ENCODE measurements at regions not wholly inside any gene's neighbourhood (a gene's known extent, or its start where the extent isn't known, plus 50 kb on each side); places are given as distances from the start of the nearest gene placed in this dataset.

DNA sequence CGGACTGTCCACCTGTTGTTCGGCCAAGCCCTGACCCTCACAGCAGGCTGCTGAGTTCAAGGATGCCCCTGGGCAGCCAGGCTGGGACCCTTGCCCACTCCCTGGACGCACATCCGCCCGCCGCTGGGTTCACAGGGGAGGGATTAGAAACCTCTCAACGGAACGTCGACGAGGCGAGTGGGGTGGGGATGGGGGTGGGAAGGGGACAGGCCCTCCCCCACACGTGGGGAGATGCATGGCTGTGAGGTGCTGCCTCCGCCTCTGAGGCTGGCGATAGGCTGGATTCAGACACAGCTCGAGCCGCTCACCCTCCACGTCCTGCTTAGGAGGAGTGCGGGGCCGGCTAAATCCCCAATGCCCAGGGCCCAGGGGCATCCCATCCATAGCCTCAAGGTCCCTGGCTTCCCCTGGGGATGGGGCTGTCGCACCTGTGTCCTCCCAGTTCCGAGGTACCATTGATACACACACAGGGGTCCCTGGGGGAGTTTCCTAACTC lies 90.6 kb upstream of the BHLHE23 start:
- H3K36me3 ChIP-seq (ENCODE audit: insufficient read depth, low read length): no peaks in the 10 kb centered on the region
- no peak overlapping the region for H3K27ac ChIP-seq (ENCODE audit: low read depth, low read length)
- peaks cover 53% of the 10 kb centered on the region for H3K27me3 ChIP-seq (ENCODE audit: insufficient read depth, low read length)
- H3K4me3 ChIP-seq (ENCODE audit: low read depth, low read length): no peak overlapping the region
- no peaks in the 10 kb centered on the region for H3K79me2 ChIP-seq (ENCODE audit: control insufficient read depth, insufficient read depth, low read length, unreplicated experiment)
- no peaks in the 10 kb centered on the region for H3K4me1 ChIP-seq (ENCODE audit: control insufficient read depth, insufficient read depth, low read length, unreplicated experiment)
- H2AFZ ChIP-seq (ENCODE audit: low read length, unreplicated experiment): no peak overlapping the region

DNA sequence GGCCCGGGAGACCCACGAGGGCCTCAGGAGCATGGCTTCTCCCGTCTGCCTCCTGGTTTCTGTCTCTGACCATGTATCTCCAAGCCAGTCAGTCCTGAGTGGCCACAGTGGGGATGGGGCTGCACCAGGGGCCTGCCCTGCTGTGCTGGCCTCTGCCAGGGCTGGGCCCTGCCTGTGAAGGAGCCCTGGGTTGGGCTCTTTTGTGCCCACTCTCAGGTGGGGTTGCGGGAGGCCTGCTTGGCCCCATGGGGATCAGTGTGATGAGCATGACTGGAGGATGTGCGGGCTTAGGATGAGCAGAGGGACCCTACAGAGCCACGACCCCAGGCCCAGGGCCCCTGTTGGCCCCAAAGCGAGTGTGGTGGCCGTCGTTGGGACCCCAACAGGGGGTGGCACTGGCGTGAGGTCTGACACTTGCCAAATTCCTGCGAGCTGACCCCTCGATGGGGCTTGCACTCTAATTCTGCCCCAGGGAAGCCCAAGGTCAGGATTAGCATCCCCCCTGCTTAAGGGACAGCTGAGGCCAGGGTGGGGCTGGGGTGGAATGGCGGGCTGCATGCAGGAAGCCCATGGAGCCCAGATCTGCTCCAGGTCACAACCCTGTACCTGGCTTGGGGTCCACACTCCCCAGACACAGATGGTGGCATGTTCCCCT lies 90.0 kb upstream of the BHLHE23 start:
- no peak overlapping the region for H3K4me3 ChIP-seq (ENCODE audit: low read depth, low read length)

DNA sequence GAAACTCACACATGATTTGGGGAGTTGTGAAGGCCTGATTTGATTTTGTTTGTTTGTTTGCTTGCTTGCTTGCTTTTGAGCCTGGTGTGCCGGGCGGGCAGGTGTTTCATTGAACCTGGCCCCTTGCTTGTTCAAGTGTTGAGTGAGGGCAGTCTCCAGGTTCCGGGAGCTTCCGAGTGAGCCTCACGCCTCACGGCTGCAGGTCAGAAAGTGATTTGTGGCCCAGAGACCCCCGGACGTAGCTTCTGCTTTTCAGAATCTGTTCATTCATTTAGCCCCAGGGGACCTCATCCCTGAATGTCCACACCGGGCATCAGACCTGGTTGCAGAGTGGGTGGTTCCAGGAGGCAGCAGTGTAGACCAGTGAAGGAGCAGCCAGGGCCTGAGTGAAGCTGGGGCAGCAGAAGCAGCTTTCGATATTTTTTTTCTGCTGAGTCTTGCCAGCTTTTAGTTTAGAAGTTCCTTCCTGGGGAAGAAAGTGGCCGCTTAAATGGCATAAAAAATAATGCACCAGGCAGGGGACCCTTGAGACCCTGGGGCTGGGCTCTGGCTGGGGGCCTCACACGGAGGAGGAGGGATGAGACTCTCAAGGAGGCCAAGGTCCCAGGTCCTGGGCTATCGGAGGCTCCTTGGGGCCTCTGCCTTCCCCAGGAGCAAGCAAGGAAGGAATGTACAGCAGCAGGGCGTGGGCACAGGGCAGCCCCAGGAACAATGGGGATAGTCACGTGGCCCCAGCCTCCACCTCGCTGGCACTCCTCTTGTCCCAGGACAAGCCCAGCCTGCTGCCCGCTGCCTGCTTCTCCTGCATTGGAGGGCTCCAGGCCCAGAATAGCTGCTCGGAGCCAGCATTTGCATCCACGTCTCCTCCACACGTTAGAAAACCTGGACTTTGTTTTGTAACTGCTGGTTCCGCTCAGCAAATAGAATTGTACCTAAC lies 89.2 kb upstream of the BHLHE23 start:
- H3K4me1 ChIP-seq (ENCODE audit: control insufficient read depth, insufficient read depth, low read length, unreplicated experiment): no peaks in the 10 kb centered on the region
- no peak overlapping the region for H3K4me3 ChIP-seq (ENCODE audit: low read depth, low read length)
- H3K27ac ChIP-seq (ENCODE audit: low read depth, low read length): no peak overlapping the region
- peaks cover 67% of the 10 kb centered on the region for H3K27me3 ChIP-seq (ENCODE audit: insufficient read depth, low read length)
- no peaks in the 10 kb centered on the region for H3K36me3 ChIP-seq (ENCODE audit: insufficient read depth, low read length)
- H3K79me2 ChIP-seq (ENCODE audit: control insufficient read depth, insufficient read depth, low read length, unreplicated experiment): no peaks in the 10 kb centered on the region
- H2AFZ ChIP-seq (ENCODE audit: low read length, unreplicated experiment): no peak overlapping the region

More for the DNA sequence above, 90.0 kb upstream of the BHLHE23 start:
- Histone ChIP-seq H3K27ac (ENCODE audit: low read depth, low read length) (no peak overlapping the region), H3K79me2 (ENCODE audit: control insufficient read depth, insufficient read depth, low read length, unreplicated experiment) (no peaks in the 10 kb centered on the region), H3K36me3 (ENCODE audit: insufficient read depth, low read length) (no peaks in the 10 kb centered on the region), H3K4me1 (ENCODE audit: control insufficient read depth, insufficient read depth, low read length, unreplicated experiment) (no peaks in the 10 kb centered on the region), H2AFZ (ENCODE audit: low read length, unreplicated experiment) (no peak overlapping the region), H3K27me3 (ENCODE audit: insufficient read depth, low read length) (peaks cover 58% of the 10 kb centered on the region)

DNA sequence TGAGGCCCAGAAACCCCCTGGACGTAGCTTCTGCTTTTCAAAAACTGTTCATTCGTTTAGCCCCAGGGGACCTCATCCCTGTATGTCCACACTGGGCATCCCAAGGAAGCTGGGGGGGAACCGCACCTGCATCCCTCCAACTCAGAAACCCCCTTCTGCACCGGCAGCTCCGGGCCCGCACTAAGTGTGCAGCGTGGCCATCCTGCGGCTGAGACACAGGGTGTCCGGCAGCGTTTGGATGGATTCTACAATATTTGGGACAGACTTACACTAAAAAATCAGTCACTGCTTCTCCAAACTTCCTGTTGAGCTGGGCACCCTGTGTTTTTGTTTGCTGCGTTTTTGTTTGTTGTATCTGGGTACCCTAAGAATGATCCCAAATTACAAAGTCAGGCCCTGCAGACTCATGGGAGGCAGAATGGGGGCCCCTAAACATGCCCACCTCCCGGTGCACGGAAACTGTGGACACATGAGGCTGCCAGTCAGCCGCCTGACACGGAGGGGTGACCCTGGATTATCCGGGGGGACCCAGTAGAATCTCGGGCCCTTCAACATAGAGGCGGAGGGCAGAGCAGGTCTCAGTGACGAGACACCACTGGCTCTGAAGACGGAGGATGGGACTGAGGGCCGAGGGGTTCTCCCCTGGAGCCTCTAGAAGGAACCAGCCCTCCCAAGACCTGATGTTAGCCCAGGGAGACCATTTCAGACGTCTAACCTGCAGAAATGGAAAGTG lies 88.2 kb upstream of the BHLHE23 start:
- no peaks in the 10 kb centered on the region for H3K79me2 ChIP-seq (ENCODE audit: control insufficient read depth, insufficient read depth, low read length, unreplicated experiment)
- H3K27ac ChIP-seq (ENCODE audit: low read depth, low read length): no peak overlapping the region
- no peaks in the 10 kb centered on the region for H3K36me3 ChIP-seq (ENCODE audit: insufficient read depth, low read length)
- peaks cover 72% of the 10 kb centered on the region for H3K27me3 ChIP-seq (ENCODE audit: insufficient read depth, low read length)
- H3K4me1 ChIP-seq (ENCODE audit: control insufficient read depth, insufficient read depth, low read length, unreplicated experiment): no peaks in the 10 kb centered on the region
- H2AFZ ChIP-seq (ENCODE audit: low read length, unreplicated experiment): no peak overlapping the region
- no peak overlapping the region for H3K4me3 ChIP-seq (ENCODE audit: low read depth, low read length)

DNA sequence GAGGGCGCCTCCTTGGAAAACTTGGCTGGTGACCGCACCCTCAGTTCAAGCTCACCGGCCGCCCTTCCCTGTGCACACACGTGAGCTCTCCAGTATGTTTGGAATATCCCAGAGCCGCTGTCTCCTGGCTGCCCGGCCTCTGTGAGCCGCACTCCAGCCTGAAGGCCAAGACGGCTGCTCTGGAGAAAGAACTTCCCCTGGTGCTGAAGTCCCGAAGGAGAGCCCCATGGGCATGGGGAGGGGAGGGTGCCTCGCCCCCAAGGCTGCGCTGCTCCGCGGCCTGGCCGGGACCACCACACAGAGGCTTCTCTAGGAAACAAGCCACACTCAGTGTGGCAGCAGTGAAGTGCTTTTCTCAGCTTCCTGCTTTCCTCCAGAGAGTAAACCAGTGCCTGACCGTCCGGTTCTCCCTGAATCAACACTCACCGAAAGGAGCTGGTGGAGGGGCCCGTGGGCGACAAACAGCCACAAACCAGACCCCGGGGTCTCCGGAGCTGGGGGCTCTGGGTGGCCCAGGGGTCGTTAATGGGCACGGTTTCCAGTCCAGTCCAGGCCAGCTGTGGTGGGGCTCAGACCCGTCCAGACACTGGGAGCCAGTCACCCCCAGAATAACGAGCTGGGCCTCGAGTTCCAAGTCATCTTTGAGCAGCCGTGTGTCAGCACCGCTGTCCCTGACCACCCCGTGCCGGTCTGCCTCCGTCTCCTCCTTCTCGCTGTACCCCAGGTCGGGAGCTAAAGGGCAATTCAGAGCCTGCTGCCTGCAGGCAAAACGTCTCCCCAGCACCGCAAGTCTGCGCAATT lies 87.4 kb upstream of the BHLHE23 start:
- Histone ChIP-seq H3K4me3 (ENCODE audit: low read depth, low read length) (no peak overlapping the region), H3K79me2 (ENCODE audit: control insufficient read depth, insufficient read depth, low read length, unreplicated experiment) (no peaks in the 10 kb centered on the region), H3K36me3 (ENCODE audit: insufficient read depth, low read length) (no peaks in the 10 kb centered on the region), H3K27ac (ENCODE audit: low read depth, low read length) (no peak overlapping the region), H3K4me1 (ENCODE audit: control insufficient read depth, insufficient read depth, low read length, unreplicated experiment) (no peaks in the 10 kb centered on the region), H3K27me3 (ENCODE audit: insufficient read depth, low read length) (peaks cover 64% of the 10 kb centered on the region), H2AFZ (ENCODE audit: low read length, unreplicated experiment) (no peak overlapping the region)

DNA sequence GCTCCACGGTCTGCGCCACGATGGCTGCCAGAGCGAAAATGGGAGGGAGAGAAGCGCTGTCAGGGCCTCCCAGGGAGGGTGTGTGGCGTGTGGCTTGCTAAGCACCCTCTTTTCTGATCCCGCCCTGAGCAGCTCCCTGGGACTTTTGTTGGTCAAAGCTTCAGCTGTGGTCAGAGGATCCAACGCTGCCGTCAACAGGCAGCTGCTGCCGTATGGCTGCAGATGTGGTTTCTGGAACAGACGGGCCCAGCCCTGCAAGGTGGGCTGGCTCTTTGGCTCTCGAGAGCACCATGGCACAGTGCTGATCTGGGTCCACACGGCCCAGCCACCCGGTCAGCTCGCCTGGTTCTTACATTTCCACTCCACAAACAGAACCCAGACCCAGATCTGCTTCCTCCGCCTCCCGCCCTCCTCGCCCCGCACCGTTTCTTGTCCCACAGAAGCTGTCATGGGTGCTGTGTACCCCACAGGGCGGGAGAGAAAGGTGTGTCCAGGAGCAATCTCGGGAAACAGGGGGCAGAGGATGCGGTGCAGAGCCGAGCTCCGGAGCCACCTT lies 86.0 kb upstream of the BHLHE23 start:
- Histone ChIP-seq H3K4me1 (ENCODE audit: control insufficient read depth, insufficient read depth, low read length, unreplicated experiment) (no peaks in the 10 kb centered on the region), H3K79me2 (ENCODE audit: control insufficient read depth, insufficient read depth, low read length, unreplicated experiment) (no peaks in the 10 kb centered on the region), H3K4me3 (ENCODE audit: low read depth, low read length) (no peak overlapping the region), H3K27ac (ENCODE audit: low read depth, low read length) (no peak overlapping the region), H2AFZ (ENCODE audit: low read length, unreplicated experiment) (no peak overlapping the region), H3K27me3 (ENCODE audit: insufficient read depth, low read length) (peaks cover 67% of the 10 kb centered on the region), H3K36me3 (ENCODE audit: insufficient read depth, low read length) (no peaks in the 10 kb centered on the region)

DNA sequence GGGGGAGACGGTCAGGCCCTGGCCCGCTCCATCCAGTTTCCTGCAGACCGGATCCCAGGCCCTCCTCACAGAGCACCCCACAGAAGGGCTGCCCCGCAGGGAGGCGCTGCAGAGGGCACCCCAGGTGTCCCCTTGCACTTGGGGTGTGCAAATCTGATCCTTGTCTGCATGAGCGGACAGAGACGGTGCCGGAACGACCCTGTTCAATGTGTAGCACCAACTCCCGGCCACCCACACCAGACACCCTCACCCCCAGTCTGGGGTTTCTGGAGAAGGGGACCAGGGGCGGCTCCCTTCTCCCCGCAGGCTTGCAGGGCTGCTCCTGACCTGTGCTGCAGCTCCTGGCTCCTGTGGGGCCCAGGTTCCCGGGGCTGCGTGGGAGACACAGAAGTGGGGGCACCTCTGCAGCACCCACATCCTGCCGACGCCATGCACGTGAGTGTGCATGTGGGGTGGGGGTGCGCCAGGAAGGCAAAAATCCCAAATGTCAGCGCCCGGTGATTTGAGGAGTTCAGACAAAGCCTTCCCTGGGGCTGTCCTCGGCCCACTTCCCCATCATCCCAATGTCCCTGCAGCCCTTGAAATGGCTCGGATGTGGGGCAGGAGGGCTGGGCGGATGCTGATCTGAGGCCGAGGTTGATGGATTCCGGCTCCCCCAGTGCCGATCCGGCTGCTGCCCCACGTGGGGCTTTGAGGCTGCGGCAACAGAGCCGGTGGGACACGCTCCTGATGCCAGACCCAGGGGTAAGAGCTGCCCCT lies 85.3 kb upstream of the BHLHE23 start:
- Histone ChIP-seq H3K27ac (ENCODE audit: low read depth, low read length) (no peak overlapping the region), H3K79me2 (ENCODE audit: control insufficient read depth, insufficient read depth, low read length, unreplicated experiment) (no peaks in the 10 kb centered on the region), H3K4me3 (ENCODE audit: low read depth, low read length) (no peak overlapping the region), H3K27me3 (ENCODE audit: insufficient read depth, low read length) (peaks cover 73% of the 10 kb centered on the region), H3K36me3 (ENCODE audit: insufficient read depth, low read length) (no peaks in the 10 kb centered on the region), H2AFZ (ENCODE audit: low read length, unreplicated experiment) (no peak overlapping the region), H3K4me1 (ENCODE audit: control insufficient read depth, insufficient read depth, low read length, unreplicated experiment) (no peaks in the 10 kb centered on the region)

DNA sequence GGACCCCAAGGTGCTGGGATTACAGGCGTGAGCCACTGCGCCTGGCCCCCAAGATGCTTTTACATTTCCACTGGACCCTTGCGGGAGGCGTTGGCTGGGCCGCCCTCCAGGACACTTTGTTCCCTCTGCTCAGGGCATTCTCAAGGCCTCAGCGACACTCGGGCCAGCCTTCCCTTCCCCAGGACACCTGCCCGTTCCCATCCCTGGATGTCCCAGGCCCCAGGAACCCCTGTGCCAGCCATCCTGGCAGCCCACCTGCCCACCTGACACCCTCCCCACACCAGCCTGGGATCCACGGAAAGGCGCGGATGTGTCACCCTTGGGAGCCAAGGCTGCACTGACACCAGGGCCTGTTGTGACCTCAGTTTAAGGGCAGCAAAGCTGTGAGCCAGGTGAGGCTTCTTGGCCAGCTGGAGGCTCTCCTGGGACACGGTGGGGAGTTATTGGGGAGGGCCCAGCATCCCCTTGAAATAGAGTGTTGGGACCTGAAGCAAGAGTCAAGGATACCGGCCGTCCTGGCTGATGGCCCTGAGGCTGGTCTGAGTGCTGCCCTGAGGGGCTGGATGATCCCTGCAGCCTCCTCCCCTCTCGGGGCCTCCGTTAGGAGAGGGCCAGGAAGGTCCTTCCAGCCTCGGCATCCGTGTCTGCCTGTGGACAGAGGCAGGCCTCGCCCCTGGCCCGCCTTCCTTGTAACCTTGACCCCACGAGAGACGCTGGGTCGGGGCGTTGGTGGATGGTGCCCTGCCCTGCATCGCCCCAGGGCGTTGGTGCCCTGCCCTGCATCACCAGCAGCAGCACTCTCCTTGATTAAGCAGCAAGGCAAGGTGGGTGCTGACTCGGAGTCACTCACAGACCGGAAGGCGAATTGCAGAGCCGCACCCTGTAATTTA lies 84.2 kb upstream of the BHLHE23 start:
- Histone ChIP-seq H3K4me1 (ENCODE audit: control insufficient read depth, insufficient read depth, low read length, unreplicated experiment) (no peaks in the 10 kb centered on the region), H3K4me3 (ENCODE audit: low read depth, low read length) (no peak overlapping the region), H3K79me2 (ENCODE audit: control insufficient read depth, insufficient read depth, low read length, unreplicated experiment) (no peaks in the 10 kb centered on the region), H3K27me3 (ENCODE audit: insufficient read depth, low read length) (peaks cover 74% of the 10 kb centered on the region), H3K36me3 (ENCODE audit: insufficient read depth, low read length) (no peaks in the 10 kb centered on the region), H3K27ac (ENCODE audit: low read depth, low read length) (no peak overlapping the region), H2AFZ (ENCODE audit: low read length, unreplicated experiment) (no peak overlapping the region)

DNA sequence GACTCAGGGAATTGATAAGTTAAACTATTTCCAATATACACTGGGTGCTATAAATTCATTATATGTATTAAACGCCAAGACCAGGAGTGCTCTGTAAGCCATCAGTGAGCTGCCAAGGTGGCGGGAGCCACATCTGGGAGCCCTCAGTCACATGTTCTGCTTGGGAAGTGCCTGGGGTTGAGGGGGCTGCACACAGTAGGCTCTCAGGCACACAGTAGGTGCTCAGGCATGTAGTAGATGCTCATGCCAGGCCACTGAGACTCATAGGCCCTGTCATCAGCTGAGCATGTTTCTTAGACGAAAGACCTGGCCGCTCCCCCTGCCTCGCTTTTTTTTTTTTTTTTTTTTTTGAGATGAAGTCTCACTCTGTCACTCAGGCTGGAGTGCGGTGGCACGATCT lies 83.3 kb upstream of the BHLHE23 start:
- Histone ChIP-seq H3K4me3 (ENCODE audit: low read depth, low read length) (no peak overlapping the region), H2AFZ (ENCODE audit: low read length, unreplicated experiment) (no peak overlapping the region), H3K27me3 (ENCODE audit: insufficient read depth, low read length) (peaks cover 74% of the 10 kb centered on the region), H3K4me1 (ENCODE audit: control insufficient read depth, insufficient read depth, low read length, unreplicated experiment) (no peaks in the 10 kb centered on the region), H3K27ac (ENCODE audit: low read depth, low read length) (no peak overlapping the region), H3K36me3 (ENCODE audit: insufficient read depth, low read length) (no peaks in the 10 kb centered on the region), H3K79me2 (ENCODE audit: control insufficient read depth, insufficient read depth, low read length, unreplicated experiment) (no peaks in the 10 kb centered on the region)

Measured in ACC112 (cell line).